GM23338 (cell line): ENCODE measurements at regions not wholly inside any gene's neighbourhood (a gene's known extent, or its start where the extent isn't known, plus 50 kb on each side); places are given as distances from the start of the nearest gene placed in this dataset.

Experiments
- ATAC-seq: fragments of 200-7000 bp; cut with Tn5 transposase; 3 replicates; pipeline ENCODE4 v1.9.1; 2020
- DNase-seq: peaks from one replicate; pipeline ENCODE4 v3.0.0-alpha.2; 2015; ENCODE audit warnings: low spot score
- H2AFZ ChIP-seq: fragments of 200-600 bp; sonication (generic); 2 replicates; pipeline ENCODE4 v1.8.0; 2016; ENCODE audit warnings: antibody characterized with exemption, mild to moderate bottlenecking, moderate library complexity
- H3F3A ChIP-seq: fragments of 200-600 bp; sonication (generic); replicated peaks from 2 replicates; pipeline ENCODE4 v1.8.0; 2017; ENCODE audit warnings: antibody characterized with exemption, mixed run types, low read depth
- H3K27ac ChIP-seq: fragments of 200-600 bp; sonication (generic); 2 replicates; pipeline ENCODE4 v1.6.1; 2016; ENCODE audit warnings: low read depth
- H3K27me3 ChIP-seq: fragments of 200-600 bp; sonication (generic); 2 replicates; pipeline ENCODE4 v1.8.0; 2016; ENCODE audit warnings: mild to moderate bottlenecking, mixed run types, moderate library complexity; ENCODE audit not compliant: insufficient read depth
- H3K36me3 ChIP-seq: fragments of 200-600 bp; sonication (generic); 2 replicates; pipeline ENCODE4 v1.8.0; 2016; ENCODE audit warnings: mild to moderate bottlenecking; ENCODE audit not compliant: insufficient read depth
- H3K4me1 ChIP-seq: fragments of 200-600 bp; sonication (generic); 2 replicates; pipeline ENCODE4 v1.8.0; 2016; ENCODE audit warnings: mild to moderate bottlenecking, moderate library complexity; ENCODE audit not compliant: insufficient read depth
- H3K4me2 ChIP-seq: fragments of 200-600 bp; sonication (generic); 2 replicates; pipeline ENCODE4 v1.7.1; 2017; ENCODE audit warnings: mixed run types
- H3K4me3 ChIP-seq: fragments of 200-600 bp; sonication (generic); 2 replicates; pipeline ENCODE4 v1.6.1; 2016; ENCODE audit warnings: mixed run types
- H3K79me2 ChIP-seq: fragments of 200-600 bp; sonication (generic); replicated peaks from 2 replicates; pipeline ENCODE4 v1.8.0; 2017; ENCODE audit warnings: mild to moderate bottlenecking; ENCODE audit not compliant: insufficient read depth
- H3K9me2 ChIP-seq: fragments of 200-600 bp; sonication (generic); 2 replicates; pipeline ENCODE4 v1.8.0; 2017; ENCODE audit not compliant: insufficient read depth
- H4K20me1 ChIP-seq: fragments of 200-600 bp; sonication (generic); replicated peaks from 2 replicates; pipeline ENCODE4 v1.8.0; 2017; ENCODE audit warnings: mild to moderate bottlenecking; ENCODE audit not compliant: insufficient read depth
- H3K27ac Mint-ChIP-seq: 2 replicates; pipeline ENCODE4 v1.8.0; 2020; ENCODE audit warnings: inconsistent platforms, mild to moderate bottlenecking, moderate library complexity, mixed read lengths
- H3K27me3 Mint-ChIP-seq: 3 replicates; pipeline ENCODE4 v1.8.0; 2022; ENCODE audit warnings: low read depth, mild to moderate bottlenecking, moderate library complexity, mixed read lengths, inconsistent platforms; ENCODE audit not compliant: insufficient read depth, poor library complexity
- H3K36me3 Mint-ChIP-seq: 3 replicates; pipeline ENCODE4 v1.8.0; 2021; ENCODE audit warnings: low read depth, mild to moderate bottlenecking, inconsistent platforms, moderate library complexity, mixed read lengths
- H3K4me1 Mint-ChIP-seq: 3 replicates; pipeline ENCODE4 v1.8.0; 2020; ENCODE audit warnings: mild to moderate bottlenecking, inconsistent platforms, mixed read lengths
- H3K4me3 Mint-ChIP-seq: 3 replicates; pipeline ENCODE4 v1.8.0; 2021; ENCODE audit warnings: moderate library complexity, mild to moderate bottlenecking, inconsistent platforms, mixed read lengths
- H3K9me3 Mint-ChIP-seq: 3 replicates; pipeline ENCODE4 v1.8.0; 2020; ENCODE audit warnings: moderate library complexity, mild to moderate bottlenecking, inconsistent platforms, mixed read lengths
- EZH2 ChIP-seq: fragments of 200-600 bp; sonication (generic); IDR thresholded peaks from one replicate; pipeline ENCODE4 v1.8.0; 2017; ENCODE audit warnings: antibody characterized with exemption, mild to moderate bottlenecking, low read depth; ENCODE audit not compliant: unreplicated experiment
- POLR2AphosphoS5 ChIP-seq: IDR thresholded peaks from 2 replicates; pipeline ENCODE4 v1.6.1; 2016; ENCODE audit warnings: antibody characterized with exemption, low read depth
- STAT1 ChIP-seq: IDR thresholded peaks from one replicate; pipeline ENCODE4 v1.6.1; 2016; ENCODE audit warnings: antibody characterized with exemption; ENCODE audit not compliant: unreplicated experiment
- ZNF331 ChIP-seq: fragments of 250-450 bp; sonication (Bioruptor Pico); IDR thresholded peaks from 2 replicates; pipeline ENCODE4 v1.5.0; 2020; ENCODE audit warnings: low read depth, mild to moderate bottlenecking, moderate library complexity
- TF ChIP-seq, protein P1 (sequence below): fragments of 250-450 bp; sonication (Bioruptor Pico); IDR thresholded peaks from 2 replicates; pipeline ENCODE4 v1.5.0; 2020; ENCODE audit warnings: mild to moderate bottlenecking, moderate library complexity
- TF ChIP-seq, protein P2 (sequence below), 2 experiments: fragments of 200-600 bp in 1 of 2; sonication (generic) in 1 of 2; conservative IDR thresholded peaks; 2 replicates each; pipeline versions ENCODE4 v1.5.1 to v1.6.1; 2016 to 2017; ENCODE audit warnings: antibody characterized with exemption in 2 of 2, low read depth in 2 of 2, mild to moderate bottlenecking in 2 of 2, moderate library complexity in 1 of 2
- TF ChIP-seq, protein P3 (sequence below): IDR thresholded peaks from 2 replicates; pipeline ENCODE4 v1.6.1; 2016; ENCODE audit warnings: antibody characterized with exemption
- TF ChIP-seq, protein P4 (sequence below): IDR thresholded peaks from one replicate; pipeline ENCODE4 v1.6.1; 2018; ENCODE audit warnings: antibody characterized with exemption; ENCODE audit not compliant: unreplicated experiment

DNA sequence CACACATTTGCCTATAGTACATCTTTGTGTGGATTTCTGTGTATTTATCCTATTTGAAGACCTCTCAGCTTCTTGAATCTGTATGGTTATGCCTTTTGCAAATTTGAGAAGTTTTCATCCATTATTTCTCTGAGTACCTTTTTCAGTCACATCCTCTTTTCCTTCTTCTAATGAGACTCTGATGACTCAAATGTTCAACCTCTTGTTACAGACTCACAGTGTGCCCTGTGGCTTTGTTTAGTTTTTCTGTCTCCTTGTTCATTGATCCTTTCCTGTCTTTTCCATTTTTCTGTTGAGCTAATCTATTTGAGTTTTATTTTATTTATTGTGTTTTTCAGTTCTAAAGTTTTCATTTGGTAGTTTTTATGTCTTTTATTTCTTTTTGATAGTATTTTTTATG, 87.0 kb upstream of the LRP1B start (continued):
- TF ChIP-seq, protein P1, sequence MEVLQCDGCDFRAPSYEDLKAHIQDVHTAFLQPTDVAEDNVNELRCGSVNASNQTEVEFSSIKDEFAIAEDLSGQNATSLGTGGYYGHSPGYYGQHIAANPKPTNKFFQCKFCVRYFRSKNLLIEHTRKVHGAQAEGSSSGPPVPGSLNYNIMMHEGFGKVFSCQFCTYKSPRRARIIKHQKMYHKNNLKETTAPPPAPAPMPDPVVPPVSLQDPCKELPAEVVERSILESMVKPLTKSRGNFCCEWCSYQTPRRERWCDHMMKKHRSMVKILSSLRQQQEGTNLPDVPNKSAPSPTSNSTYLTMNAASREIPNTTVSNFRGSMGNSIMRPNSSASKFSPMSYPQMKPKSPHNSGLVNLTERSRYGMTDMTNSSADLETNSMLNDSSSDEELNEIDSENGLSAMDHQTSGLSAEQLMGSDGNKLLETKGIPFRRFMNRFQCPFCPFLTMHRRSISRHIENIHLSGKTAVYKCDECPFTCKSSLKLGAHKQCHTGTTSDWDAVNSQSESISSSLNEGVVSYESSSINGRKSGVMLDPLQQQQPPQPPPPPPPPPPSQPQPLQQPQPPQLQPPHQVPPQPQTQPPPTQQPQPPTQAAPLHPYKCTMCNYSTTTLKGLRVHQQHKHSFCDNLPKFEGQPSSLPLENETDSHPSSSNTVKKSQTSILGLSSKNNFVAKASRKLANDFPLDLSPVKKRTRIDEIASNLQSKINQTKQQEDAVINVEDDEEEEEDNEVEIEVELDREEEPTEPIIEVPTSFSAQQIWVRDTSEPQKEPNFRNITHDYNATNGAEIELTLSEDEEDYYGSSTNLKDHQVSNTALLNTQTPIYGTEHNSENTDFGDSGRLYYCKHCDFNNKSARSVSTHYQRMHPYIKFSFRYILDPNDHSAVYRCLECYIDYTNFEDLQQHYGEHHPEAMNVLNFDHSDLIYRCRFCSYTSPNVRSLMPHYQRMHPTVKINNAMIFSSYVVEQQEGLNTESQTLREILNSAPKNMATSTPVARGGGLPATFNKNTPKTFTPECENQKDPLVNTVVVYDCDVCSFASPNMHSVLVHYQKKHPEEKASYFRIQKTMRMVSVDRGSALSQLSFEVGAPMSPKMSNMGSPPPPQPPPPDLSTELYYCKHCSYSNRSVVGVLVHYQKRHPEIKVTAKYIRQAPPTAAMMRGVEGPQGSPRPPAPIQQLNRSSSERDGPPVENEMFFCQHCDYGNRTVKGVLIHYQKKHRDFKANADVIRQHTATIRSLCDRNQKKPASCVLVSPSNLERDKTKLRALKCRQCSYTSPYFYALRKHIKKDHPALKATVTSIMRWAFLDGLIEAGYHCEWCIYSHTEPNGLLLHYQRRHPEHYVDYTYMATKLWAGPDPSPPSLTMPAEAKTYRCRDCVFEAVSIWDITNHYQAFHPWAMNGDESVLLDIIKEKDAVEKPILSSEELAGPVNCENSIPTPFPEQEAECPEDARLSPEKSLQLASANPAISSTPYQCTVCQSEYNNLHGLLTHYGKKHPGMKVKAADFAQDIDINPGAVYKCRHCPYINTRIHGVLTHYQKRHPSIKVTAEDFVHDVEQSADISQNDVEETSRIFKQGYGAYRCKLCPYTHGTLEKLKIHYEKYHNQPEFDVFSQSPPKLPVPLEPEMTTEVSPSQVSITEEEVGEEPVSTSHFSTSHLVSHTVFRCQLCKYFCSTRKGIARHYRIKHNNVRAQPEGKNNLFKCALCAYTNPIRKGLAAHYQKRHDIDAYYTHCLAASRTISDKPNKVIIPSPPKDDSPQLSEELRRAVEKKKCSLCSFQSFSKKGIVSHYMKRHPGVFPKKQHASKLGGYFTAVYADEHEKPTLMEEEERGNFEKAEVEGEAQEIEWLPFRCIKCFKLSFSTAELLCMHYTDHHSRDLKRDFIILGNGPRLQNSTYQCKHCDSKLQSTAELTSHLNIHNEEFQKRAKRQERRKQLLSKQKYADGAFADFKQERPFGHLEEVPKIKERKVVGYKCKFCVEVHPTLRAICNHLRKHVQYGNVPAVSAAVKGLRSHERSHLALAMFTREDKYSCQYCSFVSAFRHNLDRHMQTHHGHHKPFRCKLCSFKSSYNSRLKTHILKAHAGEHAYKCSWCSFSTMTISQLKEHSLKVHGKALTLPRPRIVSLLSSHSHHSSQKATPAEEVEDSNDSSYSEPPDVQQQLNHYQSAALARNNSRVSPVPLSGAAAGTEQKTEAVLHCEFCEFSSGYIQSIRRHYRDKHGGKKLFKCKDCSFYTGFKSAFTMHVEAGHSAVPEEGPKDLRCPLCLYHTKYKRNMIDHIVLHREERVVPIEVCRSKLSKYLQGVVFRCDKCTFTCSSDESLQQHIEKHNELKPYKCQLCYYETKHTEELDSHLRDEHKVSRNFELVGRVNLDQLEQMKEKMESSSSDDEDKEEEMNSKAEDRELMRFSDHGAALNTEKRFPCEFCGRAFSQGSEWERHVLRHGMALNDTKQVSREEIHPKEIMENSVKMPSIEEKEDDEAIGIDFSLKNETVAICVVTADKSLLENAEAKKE (CRISPR knock-in tag): no peak

DNA sequence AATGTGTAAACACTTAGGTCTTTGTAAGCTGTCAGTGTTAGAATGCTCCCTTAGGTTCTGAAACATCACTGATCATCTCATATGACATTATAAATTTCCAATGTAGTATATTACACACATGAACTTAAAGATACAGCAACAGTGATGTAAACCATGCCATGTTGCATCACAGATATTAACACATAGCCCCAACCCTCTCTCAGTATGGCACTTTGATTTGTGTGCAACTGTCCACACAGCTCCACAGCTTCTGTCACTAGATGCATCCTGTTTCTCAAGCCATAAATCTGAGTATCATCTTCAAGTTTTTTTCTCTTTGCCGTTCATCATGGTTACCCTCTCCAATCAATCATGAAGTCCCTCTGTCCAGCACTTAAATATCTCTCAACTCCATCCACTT, 69.2 kb upstream of the LRP1B start:
- no peaks in the 10 kb centered on the region for H3K36me3 Mint-ChIP-seq
- H3K4me1 Mint-ChIP-seq: no peaks in the 10 kb centered on the region
- Histone ChIP-seq H3K4me2 (no peak overlapping the region), H4K20me1 (no peaks in the 10 kb centered on the region), H3K4me1 (no peaks in the 10 kb centered on the region), H3K4me3 (no peak overlapping the region), H3K36me3 (no peaks in the 10 kb centered on the region), H3K79me2 (no peaks in the 10 kb centered on the region), H3K9me2 (0 out of 2 replicates have a peak, but pooled peaks cover 5% of the 10 kb centered on the region), H3F3A (no peaks in the 10 kb centered on the region), H3K27ac (no peak overlapping the region), H3K27me3 (no peaks in the 10 kb centered on the region), H2AFZ (no peak overlapping the region)
- DNase-seq (no peak), ATAC-seq (no peak)
- TF ChIP-seq ZNF331 (CRISPR knock-in tag) (no peak), STAT1 (no peak), POLR2AphosphoS5 (no peak), EZH2 (no peak)
- TF ChIP-seq, protein P2, sequence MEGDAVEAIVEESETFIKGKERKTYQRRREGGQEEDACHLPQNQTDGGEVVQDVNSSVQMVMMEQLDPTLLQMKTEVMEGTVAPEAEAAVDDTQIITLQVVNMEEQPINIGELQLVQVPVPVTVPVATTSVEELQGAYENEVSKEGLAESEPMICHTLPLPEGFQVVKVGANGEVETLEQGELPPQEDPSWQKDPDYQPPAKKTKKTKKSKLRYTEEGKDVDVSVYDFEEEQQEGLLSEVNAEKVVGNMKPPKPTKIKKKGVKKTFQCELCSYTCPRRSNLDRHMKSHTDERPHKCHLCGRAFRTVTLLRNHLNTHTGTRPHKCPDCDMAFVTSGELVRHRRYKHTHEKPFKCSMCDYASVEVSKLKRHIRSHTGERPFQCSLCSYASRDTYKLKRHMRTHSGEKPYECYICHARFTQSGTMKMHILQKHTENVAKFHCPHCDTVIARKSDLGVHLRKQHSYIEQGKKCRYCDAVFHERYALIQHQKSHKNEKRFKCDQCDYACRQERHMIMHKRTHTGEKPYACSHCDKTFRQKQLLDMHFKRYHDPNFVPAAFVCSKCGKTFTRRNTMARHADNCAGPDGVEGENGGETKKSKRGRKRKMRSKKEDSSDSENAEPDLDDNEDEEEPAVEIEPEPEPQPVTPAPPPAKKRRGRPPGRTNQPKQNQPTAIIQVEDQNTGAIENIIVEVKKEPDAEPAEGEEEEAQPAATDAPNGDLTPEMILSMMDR (conservative IDR thresholded peaks at IDR 0.05; ENCODE audit: low read depth in 2 of 2): no peak
- TF ChIP-seq, protein P3, sequence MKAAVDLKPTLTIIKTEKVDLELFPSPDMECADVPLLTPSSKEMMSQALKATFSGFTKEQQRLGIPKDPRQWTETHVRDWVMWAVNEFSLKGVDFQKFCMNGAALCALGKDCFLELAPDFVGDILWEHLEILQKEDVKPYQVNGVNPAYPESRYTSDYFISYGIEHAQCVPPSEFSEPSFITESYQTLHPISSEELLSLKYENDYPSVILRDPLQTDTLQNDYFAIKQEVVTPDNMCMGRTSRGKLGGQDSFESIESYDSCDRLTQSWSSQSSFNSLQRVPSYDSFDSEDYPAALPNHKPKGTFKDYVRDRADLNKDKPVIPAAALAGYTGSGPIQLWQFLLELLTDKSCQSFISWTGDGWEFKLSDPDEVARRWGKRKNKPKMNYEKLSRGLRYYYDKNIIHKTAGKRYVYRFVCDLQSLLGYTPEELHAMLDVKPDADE: no peak
- TF ChIP-seq, protein P4, sequence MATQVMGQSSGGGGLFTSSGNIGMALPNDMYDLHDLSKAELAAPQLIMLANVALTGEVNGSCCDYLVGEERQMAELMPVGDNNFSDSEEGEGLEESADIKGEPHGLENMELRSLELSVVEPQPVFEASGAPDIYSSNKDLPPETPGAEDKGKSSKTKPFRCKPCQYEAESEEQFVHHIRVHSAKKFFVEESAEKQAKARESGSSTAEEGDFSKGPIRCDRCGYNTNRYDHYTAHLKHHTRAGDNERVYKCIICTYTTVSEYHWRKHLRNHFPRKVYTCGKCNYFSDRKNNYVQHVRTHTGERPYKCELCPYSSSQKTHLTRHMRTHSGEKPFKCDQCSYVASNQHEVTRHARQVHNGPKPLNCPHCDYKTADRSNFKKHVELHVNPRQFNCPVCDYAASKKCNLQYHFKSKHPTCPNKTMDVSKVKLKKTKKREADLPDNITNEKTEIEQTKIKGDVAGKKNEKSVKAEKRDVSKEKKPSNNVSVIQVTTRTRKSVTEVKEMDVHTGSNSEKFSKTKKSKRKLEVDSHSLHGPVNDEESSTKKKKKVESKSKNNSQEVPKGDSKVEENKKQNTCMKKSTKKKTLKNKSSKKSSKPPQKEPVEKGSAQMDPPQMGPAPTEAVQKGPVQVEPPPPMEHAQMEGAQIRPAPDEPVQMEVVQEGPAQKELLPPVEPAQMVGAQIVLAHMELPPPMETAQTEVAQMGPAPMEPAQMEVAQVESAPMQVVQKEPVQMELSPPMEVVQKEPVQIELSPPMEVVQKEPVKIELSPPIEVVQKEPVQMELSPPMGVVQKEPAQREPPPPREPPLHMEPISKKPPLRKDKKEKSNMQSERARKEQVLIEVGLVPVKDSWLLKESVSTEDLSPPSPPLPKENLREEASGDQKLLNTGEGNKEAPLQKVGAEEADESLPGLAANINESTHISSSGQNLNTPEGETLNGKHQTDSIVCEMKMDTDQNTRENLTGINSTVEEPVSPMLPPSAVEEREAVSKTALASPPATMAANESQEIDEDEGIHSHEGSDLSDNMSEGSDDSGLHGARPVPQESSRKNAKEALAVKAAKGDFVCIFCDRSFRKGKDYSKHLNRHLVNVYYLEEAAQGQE: no peak
- no peaks in the 10 kb centered on the region for H3K9me3 Mint-ChIP-seq
- no peaks in the 10 kb centered on the region for H3K27me3 Mint-ChIP-seq
- no peak overlapping the region for H3K4me3 Mint-ChIP-seq
- H3K27ac Mint-ChIP-seq: no peak overlapping the region
